ENCODE measurements at regions not wholly inside any gene's neighbourhood (a gene's known extent, or its start where the extent isn't known, plus 50 kb on each side); places are given as distances from the start of the nearest gene placed in this dataset.

GRCh38 chr7:17421941-17422340, 123.5 kb downstream of the AHR start (continued):
- TF ChIP-seq ZNF180 (CRISPR knock-in tag; IDR thresholded peaks at IDR 0.05; ENCODE audit: borderline replicate concordance, low read depth) (no peak), ZNF230 (CRISPR knock-in tag; IDR thresholded peaks at IDR 0.05) (no peak), WIZ (CRISPR knock-in tag; IDR thresholded peaks at IDR 0.05) (no peak), PAF1 (CRISPR knock-in tag; IDR thresholded peaks at IDR 0.05) (no peak), PAWR (CRISPR knock-in tag; IDR thresholded peaks at IDR 0.05; ENCODE audit: borderline replicate concordance) (no peak), MTA3 (CRISPR knock-in tag; IDR thresholded peaks at IDR 0.05) (no peak), ZMYM4 (CRISPR knock-in tag; IDR thresholded peaks at IDR 0.05) (no peak), TFDP2 (CRISPR knock-in tag; IDR thresholded peaks at IDR 0.05) (no peak)

DNA sequence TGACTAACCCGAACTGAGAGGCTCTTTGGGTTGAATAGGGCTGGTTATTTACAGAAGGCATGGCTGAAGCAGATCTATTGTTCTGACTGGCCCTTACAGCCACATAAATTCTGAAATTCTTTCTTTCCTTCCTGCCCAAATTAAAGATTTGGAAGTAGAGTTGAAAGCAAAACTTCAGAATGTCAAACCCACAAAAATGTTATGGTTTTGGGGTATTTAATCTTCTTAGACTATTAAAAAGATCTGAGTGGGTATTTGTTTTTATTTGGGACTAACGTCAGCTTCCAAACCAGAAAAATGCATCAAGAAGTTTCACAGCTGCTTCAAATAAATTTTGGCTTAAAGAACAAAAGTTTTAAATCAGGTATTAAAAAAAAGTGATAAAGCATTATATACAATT, 124.5 kb downstream of the AHR start:
- no peaks in the 10 kb centered on the region for H3K27me3 ChIP-seq (ENCODE audit: control insufficient read depth in 1 of 2, insufficient read depth in 2 of 2, low read length in 2 of 2)
- H2AFZ ChIP-seq (ENCODE audit: low read length): no peak overlapping the region
- DNase-seq (ENCODE audit: low spot score): no peak
- H3K27ac ChIP-seq (ENCODE audit: extremely low read length, insufficient read depth, low read length): no peak overlapping the region
- peaks cover 3% of the 10 kb centered on the region for H3K9me3 ChIP-seq (ENCODE audit: low read length)
- CTCF ChIA-PET (ENCODE audit: low intra/inter-chr PET ratio, low total read pairs): no interaction called here
- WGBS (ENCODE audit: low lambda C conversion rate): 15% methylated on average over 2 of the region's 2 CpGs
- H4K20me1 ChIP-seq (ENCODE audit: insufficient read depth, low read length): no peaks in the 10 kb centered on the region
- POLR2A ChIA-PET: interaction anchor here (0.7 kb wide), 1 partner anchor 81 kb away, joined by 3 read pairs; no protein-coding TSS in a partner anchor
- H3K4me2 ChIP-seq (ENCODE audit: low read depth, low read length): no peak overlapping the region
- in situ Hi-C loops (cut with HindIII; ENCODE audit: extremely low pct_ligation_motif_present, low pct_unique_long_range_greater_than_20kb) (no loop called here), intact Hi-C loops (cut with micrococcal nuclease; ENCODE audit: unreplicated experiment) (no loop called here)
- no peak overlapping the region for H3K9ac ChIP-seq (ENCODE audit: insufficient read depth, low read depth, low read length)
- no peak for TF ChIP-seq ZNF230 (CRISPR knock-in tag; IDR thresholded peaks at IDR 0.05)
- no peak for TF ChIP-seq IRF1 (CRISPR knock-in tag; IDR thresholded peaks at IDR 0.05; ENCODE audit: low read depth)
- no peak for TF ChIP-seq NKX3-1 (CRISPR knock-in tag; IDR thresholded peaks at IDR 0.05)
- TF ChIP-seq PCBP2 (optimal IDR thresholded peaks at IDR 0.05; ENCODE audit: low read depth, low read length, poor library complexity, severe bottlenecking): no peak
- TF ChIP-seq TCF7 (IDR thresholded peaks at IDR 0.05; ENCODE audit: low read depth): no peak
- no peak for TF ChIP-seq NFYB (CRISPR knock-in tag; IDR thresholded peaks at IDR 0.05)
- no peak for TF ChIP-seq ZNF224 (CRISPR knock-in tag; IDR thresholded peaks at IDR 0.05)
- TF ChIP-seq, protein P1, sequence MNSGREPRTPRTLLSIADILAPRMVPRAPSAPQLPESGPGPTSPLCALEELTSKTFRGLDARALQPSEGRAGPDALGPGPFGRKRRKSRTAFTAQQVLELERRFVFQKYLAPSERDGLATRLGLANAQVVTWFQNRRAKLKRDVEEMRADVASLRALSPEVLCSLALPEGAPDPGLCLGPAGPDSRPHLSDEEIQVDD (CRISPR knock-in tag; IDR thresholded peaks at IDR 0.05; ENCODE audit: borderline replicate concordance): no peak
- TF ChIP-seq TAF15 (IDR thresholded peaks at IDR 0.05; ENCODE audit: low read depth, low read length, poor library complexity, severe bottlenecking): no peak
- H3K4me1 ChIP-seq (ENCODE audit: insufficient read depth, low read length): no peaks in the 10 kb centered on the region
- BruUV-seq (replicated peaks): no TSS peak
- no peaks in the 10 kb centered on the region for H3K36me3 ChIP-seq (replicated peaks in 1 of 2; ENCODE audit: control insufficient read depth in 1 of 2, insufficient read depth in 2 of 2, low read length in 2 of 2)
- no peak overlapping the region for H3K4me3 ChIP-seq (replicated peaks in 1 of 3; ENCODE audit: insufficient read depth in 1 of 3, low read depth in 2 of 3, low read length in 3 of 3)
- FAIRE-seq: no peak
- no peaks in the 10 kb centered on the region for H3K79me2 ChIP-seq (ENCODE audit: insufficient read depth, low read length)
- no peak for ATAC-seq

Measured in HepG2 (cell line).